Glomerular visceral epithelial cell (primary cell): ENCODE measurements at regions not wholly inside any gene's neighbourhood (a gene's known extent, or its start where the extent isn't known, plus 50 kb on each side); places are given as distances from the start of the nearest gene placed in this dataset.

Experiments
- DNase-seq: peaks from one replicate; pipeline ENCODE4 v3.0.0-alpha.2; 2016; ENCODE audit errors: extremely low spot score

- DNase-seq = no peak
Measured at GRCh38 chr2:199707593-199708185, 143.3 kb downstream of the FTCDNL1 start.

DNA sequence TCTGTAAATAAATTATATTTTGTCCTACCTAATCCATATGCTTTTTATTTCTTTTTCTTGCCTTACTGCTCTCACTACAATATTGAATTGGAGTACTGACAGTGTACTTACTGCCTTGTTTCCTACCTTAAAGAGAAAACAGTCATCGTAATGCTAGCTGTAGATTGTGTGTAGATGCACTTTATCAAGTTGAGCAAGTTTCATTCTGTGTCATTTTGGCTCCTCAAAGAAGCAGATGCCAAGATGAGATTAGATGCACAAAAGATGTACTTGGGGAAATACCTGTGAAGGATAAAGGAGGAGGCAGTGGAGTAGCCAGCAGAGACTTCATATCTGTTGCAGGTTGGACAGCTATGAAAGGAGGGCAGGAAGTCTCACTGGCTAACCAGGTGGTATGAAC is 145.5 kb downstream of the FTCDNL1 start:
- DNase-seq = no peak

- peak; percentile 33 for DNase-seq
Measured at GRCh38 chr2:199704358-199705238, 146.4 kb downstream of the FTCDNL1 start.

DNA sequence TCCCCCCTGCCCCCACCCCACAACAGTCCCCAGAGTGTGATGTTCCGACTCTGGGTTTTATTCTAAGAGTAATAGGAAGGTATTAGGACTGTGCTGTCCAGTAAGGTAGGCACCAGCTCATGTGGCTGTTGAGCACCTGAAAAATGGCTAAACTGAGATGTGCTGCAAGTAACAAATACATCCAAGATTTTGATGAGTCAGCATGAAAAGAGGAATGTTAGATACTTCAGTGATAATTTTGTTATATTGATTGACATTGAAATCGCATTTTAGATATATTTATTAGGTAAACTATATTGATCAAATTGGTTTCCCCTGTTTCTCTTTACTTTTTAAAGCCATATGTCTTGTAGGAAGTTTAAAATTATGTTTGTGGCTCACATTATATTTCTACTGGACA is 147.8 kb downstream of the FTCDNL1 start:
- DNase-seq = no peak

GRCh38 chr2:199697469-199697868 is 153.5 kb downstream of the FTCDNL1 start:
- no peak for DNase-seq

- no peak for DNase-seq
Measured at GRCh38 chr2:199696048-199696447, 154.9 kb downstream of the FTCDNL1 start.

DNA sequence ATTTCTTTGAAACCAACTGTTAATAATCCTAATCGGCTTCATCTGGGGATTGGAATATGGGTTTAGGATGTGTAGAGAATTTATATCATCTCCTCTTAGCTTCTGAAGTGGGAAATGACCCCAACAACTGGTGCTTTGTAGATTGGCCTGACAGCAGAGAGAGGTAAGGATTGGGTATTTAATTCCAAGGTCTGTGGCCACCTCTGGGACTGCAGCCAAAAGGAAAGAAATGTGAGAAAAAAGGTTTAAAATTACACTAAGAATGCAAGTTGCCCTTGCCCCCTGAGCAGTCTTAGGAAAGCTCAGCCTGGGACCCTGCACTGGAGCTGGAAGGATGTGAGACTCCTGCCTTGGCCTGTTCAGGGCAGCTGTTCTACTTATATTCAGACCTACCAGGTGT is 157.1 kb downstream of the FTCDNL1 start:
- no peak for DNase-seq

DNA sequence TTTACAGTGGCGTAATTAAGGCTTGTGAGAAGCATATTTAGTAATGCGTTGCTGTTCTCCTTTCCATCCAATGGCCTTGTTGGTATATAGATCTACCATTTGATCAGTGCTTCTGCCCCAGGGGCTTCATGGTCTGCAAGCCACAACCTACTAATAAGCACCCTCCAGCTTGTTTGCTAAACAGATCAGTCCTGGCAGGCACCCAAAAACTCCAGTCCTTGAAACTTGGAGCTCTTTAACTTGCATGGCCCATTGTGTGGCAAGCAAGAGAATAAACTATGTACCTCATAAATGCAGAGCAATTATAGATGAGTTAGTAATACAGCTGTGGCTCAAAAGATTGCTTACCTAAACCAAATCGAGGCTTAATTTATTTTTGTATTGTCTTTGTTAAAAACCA is 158.5 kb downstream of the FTCDNL1 start:
- DNase-seq = no peak

DNA sequence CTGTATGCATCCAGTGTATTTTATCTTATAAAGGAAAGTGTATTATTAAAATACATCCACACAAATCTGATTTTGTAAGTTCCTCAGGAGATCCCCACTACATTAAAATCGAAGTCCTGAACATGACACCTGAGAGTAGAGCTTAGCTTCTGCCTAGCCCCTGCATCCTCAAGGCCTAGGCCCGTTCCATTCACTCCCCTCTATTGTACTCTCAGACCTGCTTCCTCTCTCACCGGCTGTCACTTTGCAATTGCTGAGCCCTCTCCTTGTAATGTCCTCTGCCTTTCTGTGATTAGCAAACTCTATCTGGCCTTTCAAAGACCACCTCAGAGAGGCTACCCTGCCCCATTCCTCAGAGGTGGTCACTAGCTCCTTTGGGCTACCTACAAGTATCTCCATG is 160.8 kb downstream of the FTCDNL1 start:
- DNase-seq = no peak

- no peak for DNase-seq
Measured at GRCh38 chr2:199685669-199686068, 165.3 kb downstream of the FTCDNL1 start.

- no peak for DNase-seq
Measured at GRCh38 chr2:199684832-199685231, 166.2 kb downstream of the FTCDNL1 start.

- no peak for DNase-seq
Measured at GRCh38 chr2:199684168-199684567, 166.8 kb downstream of the FTCDNL1 start.

- no peak for DNase-seq
Measured at GRCh38 chr2:199682001-199682400, 169.0 kb downstream of the FTCDNL1 start.

- DNase-seq = no peak
Measured at GRCh38 chr2:199680482-199680881, 170.5 kb downstream of the FTCDNL1 start.

- no peak for DNase-seq
Measured at GRCh38 chr2:199679883-199680282, 171.1 kb downstream of the FTCDNL1 start.

GRCh38 chr2:199677881-199678280 is 173.1 kb downstream of the FTCDNL1 start:
- DNase-seq = no peak

DNA sequence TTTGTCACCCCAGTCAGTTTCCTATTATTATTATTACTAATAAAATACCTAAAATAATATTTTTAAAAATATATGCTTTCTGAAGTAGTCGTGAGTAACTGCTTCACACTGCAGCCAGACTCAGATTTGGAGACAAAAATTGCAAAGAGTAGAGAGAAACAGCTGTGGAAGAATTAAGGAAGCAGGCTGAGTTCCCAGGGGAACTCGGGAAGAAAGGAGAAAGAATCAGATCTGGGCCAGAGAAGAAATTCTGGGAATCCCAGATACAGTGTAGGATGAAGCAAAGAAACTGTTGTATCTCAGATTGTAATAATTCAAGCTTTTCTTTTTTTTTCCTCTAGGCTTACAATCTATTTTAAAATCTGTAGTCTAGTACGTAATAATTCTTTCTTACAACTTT is 182.3 kb downstream of the FTCDNL1 start:
- DNase-seq = no peak

DNA sequence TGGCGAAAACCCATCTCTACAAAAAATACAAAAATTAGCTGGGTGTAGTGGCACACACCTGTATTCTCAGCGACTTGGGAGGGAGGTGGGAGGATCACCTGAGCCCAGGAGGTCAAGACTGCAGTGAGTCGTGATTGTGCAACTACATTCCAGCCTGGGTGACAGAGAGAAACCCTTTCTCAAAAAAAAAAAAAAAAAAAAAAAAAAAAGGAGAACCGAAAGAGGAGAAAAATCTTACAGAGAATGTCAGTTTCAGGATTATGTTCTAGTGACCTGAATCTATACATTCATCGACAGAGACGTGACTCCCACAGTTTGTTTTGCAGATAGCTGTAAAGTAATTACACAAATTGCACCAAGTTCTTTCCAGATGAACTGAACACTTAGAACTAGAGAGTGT is 187.8 kb downstream of the FTCDNL1 start:
- DNase-seq = no peak

DNA sequence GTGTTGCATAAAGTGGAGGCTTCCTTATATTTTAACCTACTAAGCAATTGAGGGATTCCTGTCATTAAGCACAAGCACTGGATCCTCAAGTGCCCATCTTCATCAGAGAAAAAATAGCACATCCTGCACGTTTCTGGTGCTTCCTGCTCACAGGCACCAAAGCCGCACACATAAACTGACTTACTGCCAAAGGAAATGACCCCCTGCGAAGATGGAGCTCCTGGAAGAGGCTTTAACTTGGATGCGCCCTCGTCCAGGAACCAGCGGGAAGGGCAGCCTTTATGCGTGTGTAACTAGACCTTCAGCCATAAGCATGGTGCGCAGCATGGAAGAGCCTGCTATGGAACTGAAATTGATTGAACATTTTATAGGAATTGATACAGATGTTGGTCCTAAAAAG is 188.7 kb downstream of the FTCDNL1 start:
- DNase-seq = no peak

- DNase-seq = no peak
Measured at GRCh38 chr2:199660167-199660566, 190.8 kb downstream of the FTCDNL1 start.

DNA sequence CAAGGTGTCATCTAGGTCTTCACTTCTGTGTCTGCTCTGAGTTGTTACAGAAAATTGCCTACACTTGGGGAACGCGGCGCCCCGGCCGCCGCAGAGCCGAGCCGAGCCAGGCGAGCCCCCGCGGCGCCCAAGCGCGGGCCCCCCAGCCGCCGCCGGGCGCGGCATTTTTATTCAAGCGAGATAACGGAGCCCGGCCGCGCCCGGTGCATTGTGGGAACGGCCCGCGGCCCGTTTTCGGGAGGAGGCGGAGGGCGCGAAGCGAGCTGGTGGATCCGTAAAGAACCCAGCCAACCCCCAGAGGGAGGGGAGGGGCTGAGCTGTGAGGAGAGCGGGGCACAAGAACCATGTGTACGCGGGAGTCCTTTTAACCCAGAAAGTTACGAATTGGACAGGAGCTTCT is 191.8 kb downstream of the FTCDNL1 start:
- peak; percentile 20 for DNase-seq

GRCh38 chr2:199646439-199646838 is 188.7 kb upstream of the SATB2 start:
- DNase-seq = no peak

DNA sequence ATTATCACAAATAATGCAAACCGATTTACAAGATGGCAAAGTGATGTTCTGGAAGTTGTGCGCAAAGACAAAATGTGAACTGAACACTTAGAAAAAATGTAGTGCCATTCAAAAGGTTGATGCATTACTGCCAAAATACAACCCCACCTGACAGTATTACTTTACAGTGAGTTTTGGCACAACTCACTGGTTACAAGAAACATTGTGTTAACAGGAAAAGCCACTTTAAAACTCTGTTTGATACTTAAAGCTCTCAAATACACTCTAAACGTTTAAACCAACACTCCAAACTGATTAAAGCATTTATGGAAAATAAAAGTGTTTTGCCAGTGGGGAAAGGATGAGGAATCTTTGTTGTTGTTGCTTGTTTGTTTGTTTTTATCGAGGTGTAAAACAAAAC is 173.4 kb upstream of the SATB2 start:
- no peak for DNase-seq
